SK-N-SH treated with all-trans-retinoic acid at 6 μM for 48 hours (cell line): ENCODE measurements at regions not wholly inside any gene's neighbourhood (a gene's known extent, or its start where the extent isn't known, plus 50 kb on each side); places are given as distances from the start of the nearest gene placed in this dataset.

Experiments used
- ATAC-seq: fragments of 200-7000 bp; cut with Tn5 transposase; 3 replicates; pipeline ENCODE4 v1.9.1; 2020; ENCODE audit warnings: mild to moderate bottlenecking, moderate library complexity
- ARNTL ChIP-seq: fragments of 450-650 bp; formaldehyde crosslinking; IDR thresholded peaks from 2 replicates; pipeline ENCODE4 v1.5.0; 2020; ENCODE audit warnings: low read depth, mild to moderate bottlenecking, moderate library complexity, borderline replicate concordance
- BACH2 ChIP-seq: fragments of 250-450 bp; sonication (Bioruptor Pico); IDR thresholded peaks from 2 replicates; pipeline ENCODE4 v1.9.0; 2021; ENCODE audit warnings: mild to moderate bottlenecking, borderline replicate concordance
- CREB5 ChIP-seq: fragments of 250-450 bp; sonication (Bioruptor Pico); IDR thresholded peaks from 2 replicates; pipeline ENCODE4 v1.5.1; 2020; ENCODE audit warnings: low read depth, mild to moderate bottlenecking, moderate library complexity
- CSRNP3 ChIP-seq: fragments of 250-450 bp; sonication (Bioruptor Pico); IDR thresholded peaks from 2 replicates; pipeline ENCODE4 v1.5.1; 2021; ENCODE audit warnings: mild to moderate bottlenecking, moderate library complexity
- ESRRG ChIP-seq: fragments of 250-450 bp; sonication (Bioruptor Pico); IDR thresholded peaks from 2 replicates; pipeline ENCODE4 v1.6.1; 2021; ENCODE audit warnings: mild to moderate bottlenecking
- GLIS3 ChIP-seq: fragments of 250-450 bp; sonication (Bioruptor Pico); IDR thresholded peaks from 2 replicates; pipeline ENCODE4 v1.5.0; 2020; ENCODE audit warnings: mild to moderate bottlenecking, moderate library complexity
- ISL1 ChIP-seq: fragments of 250-450 bp; sonication (Bioruptor Pico); IDR thresholded peaks from 2 replicates; pipeline ENCODE4 v2.1.2; 2022; ENCODE audit warnings: mild to moderate bottlenecking, moderate library complexity
- OSR1 ChIP-seq: fragments of 250-450 bp; sonication (Bioruptor Pico); IDR thresholded peaks from 2 replicates; pipeline ENCODE4 v1.8.0; 2022; ENCODE audit warnings: moderate library complexity, mild to moderate bottlenecking, inconsistent platforms
- POU6F1 ChIP-seq: fragments of 250-450 bp; sonication (Bioruptor Pico); IDR thresholded peaks from 2 replicates; pipeline ENCODE4 v1.8.0; 2021; ENCODE audit warnings: low read depth, mild to moderate bottlenecking, moderate library complexity, borderline replicate concordance
- PPARA ChIP-seq: fragments of 250-450 bp; sonication (Bioruptor Pico); IDR thresholded peaks from 2 replicates; pipeline ENCODE4 v1.5.0; 2020; ENCODE audit warnings: mild to moderate bottlenecking, borderline replicate concordance
- RARB ChIP-seq: fragments of 250-450 bp; sonication (Bioruptor Pico); IDR thresholded peaks from 2 replicates; pipeline ENCODE4 v1.8.0; 2021; ENCODE audit warnings: mild to moderate bottlenecking, moderate library complexity
- SNAI2 ChIP-seq: fragments of 250-450 bp; sonication (Bioruptor Pico); IDR thresholded peaks from 2 replicates; pipeline ENCODE4 v1.5.0; 2020; ENCODE audit warnings: mild to moderate bottlenecking, moderate library complexity
- TCF4 ChIP-seq: fragments of 250-450 bp; sonication (Bioruptor Pico); IDR thresholded peaks from 2 replicates; pipeline ENCODE4 v1.8.0; 2021; ENCODE audit warnings: mild to moderate bottlenecking, moderate library complexity, borderline replicate concordance
- TOX ChIP-seq: fragments of 250-450 bp; sonication (Bioruptor Pico); IDR thresholded peaks from 2 replicates; pipeline ENCODE4 v1.8.0; 2021; ENCODE audit warnings: mild to moderate bottlenecking, moderate library complexity, borderline replicate concordance
- TSHZ2 ChIP-seq: fragments of 250-450 bp; sonication (Bioruptor Pico); IDR thresholded peaks from 2 replicates; pipeline ENCODE4 v1.5.0; 2020; ENCODE audit warnings: mild to moderate bottlenecking, moderate library complexity
- ZC3H10 ChIP-seq: fragments of 250-450 bp; sonication (Bioruptor Pico); IDR thresholded peaks from 2 replicates; pipeline ENCODE4 v1.5.1; 2021; ENCODE audit warnings: mild to moderate bottlenecking, moderate library complexity
- ZFP30 ChIP-seq: fragments of 450-650 bp; formaldehyde crosslinking; IDR thresholded peaks from 2 replicates; pipeline ENCODE4 v1.5.0; 2022; ENCODE audit warnings: mild to moderate bottlenecking, moderate library complexity
- ZNF565 ChIP-seq: fragments of 450-650 bp; formaldehyde crosslinking; conservative IDR thresholded peaks from 2 replicates; pipeline ENCODE4 v1.5.0; 2020; ENCODE audit warnings: low read depth, mild to moderate bottlenecking, moderate library complexity
- ZNF70 ChIP-seq: fragments of 450-650 bp; formaldehyde crosslinking; IDR thresholded peaks from 2 replicates; pipeline ENCODE4 v1.5.0; 2020; ENCODE audit warnings: mild to moderate bottlenecking, moderate library complexity
- TF ChIP-seq, protein P1 (sequence below): fragments of 250-450 bp; sonication (Bioruptor Pico); IDR thresholded peaks from 2 replicates; pipeline ENCODE4 v1.8.0; 2020; ENCODE audit warnings: mild to moderate bottlenecking, moderate library complexity, borderline replicate concordance

- no peak for TF ChIP-seq PPARA (CRISPR knock-in tag)
- ATAC-seq, result no peak
Measured at GRCh38 chr13:33377411-33377810, 91.9 kb upstream of the STARD13 start.

DNA sequence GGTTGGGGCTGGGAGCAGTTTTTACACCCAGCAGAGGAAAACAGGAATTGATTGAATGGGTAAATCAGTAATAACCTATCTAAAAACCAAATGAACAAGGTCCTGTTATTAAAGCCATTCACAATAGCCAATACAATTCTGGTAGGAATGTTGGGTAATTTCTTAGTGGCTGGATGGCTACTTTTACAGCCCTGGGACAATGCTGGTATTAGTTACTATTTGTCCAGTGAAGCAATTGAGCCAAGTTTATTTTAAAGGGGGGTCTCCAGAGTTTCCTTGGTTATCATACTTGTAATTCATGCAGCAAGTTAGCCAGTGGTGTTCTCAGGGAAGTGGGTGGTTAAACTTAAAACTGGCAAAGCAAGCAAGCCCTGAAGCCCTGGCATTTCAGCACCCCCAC is 92.3 kb upstream of the STARD13 start:
- TF ChIP-seq SNAI2, result no peak
- ATAC-seq, result no peak

GRCh38 chr13:33379608-33380007 is 94.1 kb upstream of the STARD13 start:
- no peak for ATAC-seq
- TF ChIP-seq SNAI2 (peak; percentile 72; the same call in 1 of the 2 replicates), TCF4 (CRISPR knock-in tag) (0 out of 2 replicates have a peak, but pooled peaks have one; percentile 31), ISL1 (CRISPR knock-in tag) (peak; percentile 91), CREB5 (CRISPR knock-in tag) (peak; percentile 54; the same call in 1 of the 2 replicates), PPARA (CRISPR knock-in tag) (no peak)

GRCh38 chr13:33380487-33381079 is 95.0 kb upstream of the STARD13 start:
- TF ChIP-seq ARNTL, result no peak
- no peak for TF ChIP-seq ESRRG (CRISPR knock-in tag)
- TF ChIP-seq POU6F1 (CRISPR knock-in tag), result no peak
- TF ChIP-seq, protein P1, sequence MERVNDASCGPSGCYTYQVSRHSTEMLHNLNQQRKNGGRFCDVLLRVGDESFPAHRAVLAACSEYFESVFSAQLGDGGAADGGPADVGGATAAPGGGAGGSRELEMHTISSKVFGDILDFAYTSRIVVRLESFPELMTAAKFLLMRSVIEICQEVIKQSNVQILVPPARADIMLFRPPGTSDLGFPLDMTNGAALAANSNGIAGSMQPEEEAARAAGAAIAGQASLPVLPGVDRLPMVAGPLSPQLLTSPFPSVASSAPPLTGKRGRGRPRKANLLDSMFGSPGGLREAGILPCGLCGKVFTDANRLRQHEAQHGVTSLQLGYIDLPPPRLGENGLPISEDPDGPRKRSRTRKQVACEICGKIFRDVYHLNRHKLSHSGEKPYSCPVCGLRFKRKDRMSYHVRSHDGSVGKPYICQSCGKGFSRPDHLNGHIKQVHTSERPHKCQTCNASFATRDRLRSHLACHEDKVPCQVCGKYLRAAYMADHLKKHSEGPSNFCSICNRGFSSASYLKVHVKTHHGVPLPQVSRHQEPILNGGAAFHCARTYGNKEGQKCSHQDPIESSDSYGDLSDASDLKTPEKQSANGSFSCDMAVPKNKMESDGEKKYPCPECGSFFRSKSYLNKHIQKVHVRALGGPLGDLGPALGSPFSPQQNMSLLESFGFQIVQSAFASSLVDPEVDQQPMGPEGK (CRISPR knock-in tag), result no peak
- TF ChIP-seq ZNF70 (CRISPR knock-in tag), result no peak
- no peak for TF ChIP-seq TOX (CRISPR knock-in tag)
- TF ChIP-seq TSHZ2 (CRISPR knock-in tag), result no peak
- no peak for TF ChIP-seq RARB (CRISPR knock-in tag)
- no peak for TF ChIP-seq ZFP30 (CRISPR knock-in tag)
- TF ChIP-seq OSR1, result no peak
- TF ChIP-seq TCF4 (CRISPR knock-in tag), result no peak
- no peak for TF ChIP-seq CSRNP3
- no peak for TF ChIP-seq BACH2
- no peak for TF ChIP-seq ZC3H10 (CRISPR knock-in tag)
- TF ChIP-seq SNAI2, result no peak
- no peak for TF ChIP-seq GLIS3 (CRISPR knock-in tag)
- no peak for TF ChIP-seq PPARA (CRISPR knock-in tag)
- no peak for TF ChIP-seq ZNF565 (CRISPR knock-in tag)
- no peak for TF ChIP-seq ISL1 (CRISPR knock-in tag)
- ATAC-seq, result no peak
